Activated effector memory CD4-positive, alpha-beta T cell treated with Interleukin-2 at 50 U/mL for 16 hours (primary cell): ENCODE measurements at regions not wholly inside any gene's neighbourhood (a gene's known extent, or its start where the extent isn't known, plus 50 kb on each side); places are given as distances from the start of the nearest gene placed in this dataset.

Experiments
- DNase-seq: peaks from one replicate; pipeline ENCODE4 v3.0.0-alpha.2; 2020

DNA sequence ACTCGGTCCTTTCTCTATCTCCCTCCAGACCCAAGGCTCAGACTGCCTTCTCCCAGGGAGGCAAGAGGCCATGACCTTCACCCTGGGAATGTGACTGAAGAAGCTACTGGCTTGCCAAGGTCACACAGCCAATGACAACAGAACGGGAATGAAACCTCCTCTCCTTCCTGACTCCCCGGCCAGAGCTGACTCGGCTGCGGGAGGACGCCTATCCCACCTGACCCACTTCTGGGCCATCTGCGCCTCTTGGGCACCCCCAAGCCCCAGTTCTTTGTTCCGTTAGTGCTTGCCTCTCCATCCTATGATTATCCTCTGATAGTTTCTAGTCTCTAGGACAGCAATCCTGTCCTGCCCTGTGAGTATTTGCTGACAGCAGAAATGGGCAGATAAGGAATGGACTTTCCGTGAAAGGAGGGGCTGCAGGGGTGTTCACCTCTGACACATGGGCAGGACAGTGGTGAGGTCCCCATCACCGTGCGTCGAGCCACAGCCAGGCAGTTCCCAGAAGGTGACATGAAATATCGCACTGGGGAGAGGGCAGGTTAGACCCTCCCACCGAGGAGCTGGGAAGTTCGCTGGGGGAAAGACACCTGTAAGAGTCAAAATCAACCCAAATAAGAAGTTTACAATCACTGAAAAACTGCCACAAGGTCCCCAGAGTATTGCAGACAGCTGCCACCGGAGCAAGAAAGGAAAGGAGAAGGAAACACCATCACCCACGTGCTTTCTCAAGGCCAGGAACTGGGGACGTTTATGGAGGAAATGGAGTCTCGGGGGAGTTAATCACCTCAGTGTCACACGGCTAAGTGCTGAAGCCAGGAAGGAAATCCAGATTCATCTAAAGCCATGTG is 63.0 kb downstream of the INSIG1 start:
- DNase-seq = no peak

DNA sequence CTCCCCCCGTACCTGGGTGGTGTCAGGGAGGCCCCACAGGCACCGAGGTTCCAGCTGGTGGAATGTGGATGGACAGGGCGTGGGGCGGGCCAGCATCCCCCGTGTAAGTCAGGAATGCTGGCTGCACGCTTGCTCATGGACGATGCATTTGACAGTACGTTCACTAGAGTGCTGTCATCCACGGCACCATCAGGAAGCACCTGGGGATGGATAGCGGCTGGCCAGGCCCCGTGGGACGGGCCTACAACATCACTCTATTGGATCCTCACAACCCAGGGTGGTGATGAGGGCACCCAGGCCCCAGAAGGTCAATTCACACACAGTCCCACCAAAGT is 63.6 kb downstream of the INSIG1 start:
- no peak for DNase-seq

DNA sequence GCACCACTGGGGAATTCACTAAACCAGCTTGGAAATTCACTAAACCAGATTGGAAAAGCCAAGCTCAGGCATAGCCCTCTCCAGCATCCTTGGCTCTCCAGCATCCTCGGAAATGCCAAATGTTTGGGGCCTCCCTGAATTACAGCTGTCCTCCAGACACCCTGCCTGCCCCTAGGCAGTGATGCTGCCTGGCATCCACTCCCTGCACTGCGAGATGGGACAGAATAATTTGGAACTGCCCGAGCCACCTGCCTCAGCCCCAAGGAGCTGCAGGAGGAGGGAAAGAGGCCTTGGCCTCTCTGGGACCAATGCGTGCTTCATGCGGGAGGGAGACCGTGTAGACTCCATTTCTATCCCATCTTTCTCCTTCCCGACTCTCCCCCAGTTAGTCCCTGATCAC is 64.3 kb downstream of the INSIG1 start:
- DNase-seq = no peak

DNA sequence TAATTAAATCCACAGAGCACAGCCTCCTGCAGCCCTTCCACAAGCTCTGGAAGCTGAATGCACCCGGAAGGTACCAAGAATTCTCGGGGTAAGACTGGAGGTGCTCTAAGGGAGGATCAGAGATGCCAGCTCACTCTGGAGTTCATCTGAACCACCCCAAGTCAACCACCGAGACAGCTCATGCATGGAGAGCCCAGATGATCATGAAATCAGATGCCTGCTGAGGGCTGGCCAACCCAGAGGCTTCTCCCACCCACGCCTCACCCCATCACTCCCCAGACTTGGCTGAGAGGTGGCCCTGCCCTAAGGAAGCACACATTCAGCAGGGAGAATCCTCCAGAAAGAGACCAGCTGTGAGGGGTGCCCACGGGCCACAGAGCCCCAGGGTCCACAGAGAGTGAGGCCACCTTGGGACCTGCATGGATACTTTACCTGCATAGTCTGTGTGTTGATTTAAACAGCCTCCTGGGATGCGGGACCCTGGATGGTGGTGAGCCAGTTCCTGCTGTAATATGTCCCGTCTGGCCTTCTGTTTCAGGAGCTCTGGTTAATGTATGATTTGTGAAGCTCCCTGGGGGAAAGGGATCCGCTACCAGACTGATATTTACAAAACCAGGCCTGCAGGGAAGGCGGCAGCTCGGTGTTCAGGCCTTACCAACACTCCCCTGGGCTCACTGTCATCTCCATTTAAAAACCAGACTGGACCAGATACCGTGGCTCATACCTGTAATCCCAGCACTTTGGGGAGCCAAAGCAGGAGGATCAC is 64.9 kb downstream of the INSIG1 start:
- DNase-seq = no peak

DNA sequence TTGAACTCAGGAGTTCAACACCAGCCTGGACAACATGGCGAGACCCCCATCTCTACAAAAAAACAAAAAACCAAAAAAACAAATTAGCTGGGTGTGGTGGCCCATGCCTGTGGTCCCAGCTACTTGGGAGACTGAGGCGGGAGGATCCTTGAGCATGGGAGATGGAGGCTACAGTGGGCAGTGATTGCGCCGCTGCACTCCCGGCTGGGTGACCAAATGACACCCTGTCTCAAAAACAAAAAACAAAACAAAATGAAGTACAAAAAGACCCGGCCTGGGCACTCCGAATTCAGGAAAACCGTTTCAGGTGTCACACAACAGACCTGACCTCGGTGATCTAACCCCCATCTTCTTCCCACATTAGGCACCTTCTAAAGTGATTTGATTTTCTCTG is 65.5 kb downstream of the INSIG1 start:
- DNase-seq = no peak

DNA sequence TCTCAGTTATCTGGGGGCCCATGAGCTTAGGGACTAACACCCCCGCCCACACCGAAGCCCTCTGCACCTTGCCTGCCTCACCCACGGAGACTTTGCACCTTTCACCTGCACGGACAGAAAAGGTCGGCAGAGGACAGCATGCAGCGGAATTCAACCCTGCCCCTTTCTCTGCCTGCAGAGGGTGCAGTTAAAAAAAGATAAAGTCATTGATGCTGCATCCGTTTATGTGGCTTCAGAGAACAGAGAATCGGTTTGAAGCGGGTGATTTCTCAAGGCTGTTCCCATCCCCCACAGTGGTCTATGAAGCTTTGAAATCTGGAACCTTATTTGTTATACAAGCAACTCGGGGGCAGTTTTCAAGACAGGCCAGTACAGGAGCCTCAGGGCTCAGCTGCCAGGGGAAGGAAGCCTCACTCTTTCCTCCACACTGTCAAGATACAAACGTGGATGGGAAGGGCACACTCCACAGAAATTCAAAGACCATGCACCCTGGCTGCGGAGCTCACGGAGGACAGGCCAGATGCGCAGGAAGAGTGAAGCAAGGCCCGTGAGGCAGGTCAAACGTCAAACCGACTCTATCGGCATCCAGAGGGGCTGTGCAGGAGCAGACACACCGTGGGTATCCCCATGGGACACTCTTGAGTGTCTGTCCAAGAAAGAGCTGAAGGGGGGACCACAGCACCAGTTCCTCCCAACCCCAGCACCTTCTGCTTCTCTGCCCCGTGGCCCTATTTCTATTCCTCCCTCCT is 66.3 kb downstream of the INSIG1 start:
- DNase-seq = no peak

DNA sequence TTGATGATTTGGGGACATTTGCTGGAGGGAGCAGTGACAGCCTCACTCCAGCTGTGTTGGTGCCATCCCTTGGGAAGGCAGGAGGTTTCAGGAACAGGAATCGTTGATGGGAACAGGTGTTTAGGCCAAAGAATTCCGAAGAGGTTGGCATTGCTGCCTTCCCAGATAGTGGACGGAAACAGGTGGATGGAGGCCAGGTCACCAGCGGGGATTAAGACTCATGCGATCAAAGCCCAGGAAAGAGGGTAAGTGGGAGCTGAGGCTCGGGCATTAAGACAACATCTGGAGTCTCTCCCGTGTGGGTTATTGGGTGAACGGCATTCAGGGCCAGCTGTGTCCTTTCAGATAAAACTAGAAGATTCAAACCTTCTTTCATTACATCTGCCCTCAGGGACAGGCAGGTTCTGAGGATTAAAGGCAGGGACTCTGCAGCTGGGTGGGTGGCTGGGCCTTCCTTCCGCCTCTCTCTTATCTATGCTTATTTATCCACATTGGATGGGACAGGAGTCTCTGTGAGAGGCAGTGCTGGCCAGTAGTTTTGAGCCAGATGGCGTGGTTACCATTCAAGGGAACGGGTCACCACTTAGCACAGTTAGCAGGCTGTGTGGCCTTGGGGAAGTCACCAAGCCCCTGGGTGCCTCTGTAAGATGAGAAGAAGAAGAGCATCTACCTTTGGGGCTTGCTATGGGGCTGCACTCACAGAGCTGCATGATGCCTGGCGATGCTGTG is 67.6 kb downstream of the INSIG1 start:
- no peak for DNase-seq

DNA sequence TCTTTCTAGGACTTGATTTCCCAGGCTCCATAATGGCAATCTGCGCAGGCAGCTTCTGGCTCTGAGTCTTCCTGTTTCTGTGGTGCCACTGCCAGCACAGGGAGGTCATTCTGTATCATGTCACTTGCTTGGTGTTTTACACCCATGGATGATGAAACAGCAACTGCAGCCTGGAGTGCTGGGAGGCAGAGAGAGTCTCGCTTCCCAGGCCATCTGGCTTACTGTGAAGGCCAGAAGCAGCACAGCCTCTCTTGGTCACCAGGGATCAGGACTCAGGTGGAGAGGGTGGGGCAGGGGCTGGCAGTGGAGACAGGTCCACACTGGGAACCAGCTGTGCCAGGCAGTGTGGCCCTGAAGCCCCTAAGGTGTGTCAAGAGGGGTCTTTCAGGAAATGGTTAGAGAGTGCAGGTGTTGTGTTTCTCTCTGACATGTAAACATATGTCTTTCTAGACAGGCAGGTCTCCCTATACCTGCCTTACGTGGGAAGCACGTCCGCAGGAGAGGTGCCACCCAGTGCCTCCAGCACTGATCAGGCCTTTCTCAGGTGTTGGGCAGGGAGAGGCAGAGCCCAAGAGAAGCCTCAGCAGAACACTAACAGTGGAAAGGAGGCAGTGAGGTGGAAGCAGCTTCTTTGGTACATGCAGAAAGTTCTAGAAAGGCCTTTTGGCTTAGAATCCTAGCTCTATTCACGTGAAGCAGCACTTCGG is 71.4 kb downstream of the INSIG1 start:
- DNase-seq = no peak

DNA sequence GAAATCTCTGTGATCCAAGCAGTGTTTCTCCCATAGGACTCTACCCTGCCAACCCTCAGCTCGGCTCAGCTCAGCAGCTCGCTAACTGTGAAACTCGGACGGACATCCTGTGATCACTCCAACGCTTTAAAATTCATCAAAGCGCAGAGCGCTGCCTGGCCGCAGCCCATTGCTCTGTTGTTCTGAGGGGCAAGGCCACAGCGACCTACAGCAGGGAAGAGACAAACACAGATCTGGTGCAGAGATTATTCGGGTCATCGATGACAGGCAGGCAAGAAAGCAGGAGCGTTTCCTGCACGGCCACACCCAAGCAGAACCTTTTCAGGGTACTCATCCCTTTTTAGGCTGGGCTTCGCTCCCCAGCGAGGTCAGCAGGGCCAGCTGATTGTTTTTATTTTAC is 72.1 kb downstream of the INSIG1 start:
- no peak for DNase-seq

DNA sequence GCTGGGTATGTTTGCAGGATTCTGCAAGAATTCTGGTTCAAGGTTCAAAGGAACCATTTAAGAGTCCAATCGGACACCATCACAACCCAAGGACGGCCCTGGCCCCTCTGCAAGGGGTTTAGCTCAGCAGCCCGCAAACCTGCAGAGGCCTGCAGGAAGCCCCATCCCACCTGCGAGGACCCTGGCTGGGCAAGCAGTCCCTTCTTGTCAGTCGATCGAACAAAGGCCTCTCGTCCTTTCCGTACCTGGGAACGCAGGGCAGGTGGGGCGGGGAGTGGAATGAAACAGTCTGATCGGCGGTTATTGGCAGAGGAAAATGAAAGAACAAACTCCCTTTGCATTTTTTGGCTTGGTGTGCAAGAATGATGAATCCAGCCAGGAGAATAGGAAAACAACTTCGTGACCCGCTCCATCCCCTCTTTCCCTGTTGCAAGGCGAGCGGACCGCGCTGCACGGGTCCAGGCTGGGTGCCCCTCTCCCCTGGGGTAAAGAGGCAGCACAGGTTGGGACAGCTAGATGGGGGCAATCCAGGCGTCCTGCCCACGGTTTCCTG is 73.7 kb downstream of the INSIG1 start:
- no peak for DNase-seq

DNA sequence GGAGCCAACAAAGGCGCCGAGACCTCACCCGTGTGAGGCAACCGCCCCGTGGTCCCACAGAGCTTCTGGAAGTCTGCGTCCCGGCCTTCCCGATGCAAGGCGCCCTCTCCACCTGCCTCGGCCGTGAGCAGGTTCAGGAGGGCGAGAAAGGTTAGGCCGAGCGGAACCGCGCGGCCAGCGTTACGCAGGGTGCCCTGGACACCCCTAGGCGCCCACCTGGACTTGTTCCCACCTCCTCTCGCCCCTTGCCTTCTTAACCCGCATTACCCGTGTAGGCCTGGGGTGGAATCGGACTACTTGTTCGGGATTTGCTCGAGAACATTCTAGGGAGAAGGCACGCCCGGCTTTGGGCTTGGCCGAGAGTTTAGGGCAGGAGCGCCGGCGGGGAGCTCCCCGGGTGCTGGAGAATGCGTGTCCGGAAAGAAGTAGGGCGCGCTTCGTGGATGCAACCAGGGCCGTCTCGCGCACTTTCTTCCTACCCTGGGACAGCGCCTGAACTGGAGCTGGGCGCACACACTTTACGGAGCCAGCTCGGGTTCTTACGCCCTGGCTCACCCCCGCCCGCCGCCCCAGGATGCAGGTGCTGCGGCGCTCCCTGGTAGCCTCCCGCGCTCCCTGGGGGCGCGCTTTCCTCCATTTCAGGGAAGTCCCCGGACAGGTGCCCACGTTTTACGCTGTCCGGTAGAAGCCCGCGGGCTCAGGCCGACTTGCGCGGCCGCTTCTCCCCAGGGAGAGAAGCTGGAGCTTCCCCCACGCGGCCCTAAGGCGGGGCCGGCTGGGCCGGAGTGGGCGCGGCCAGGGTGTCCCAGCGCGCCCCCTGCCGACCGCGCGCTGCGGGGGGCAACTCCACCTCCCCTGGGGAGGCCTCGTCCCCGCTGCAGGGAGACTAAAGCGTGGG is 74.5 kb downstream of the INSIG1 start:
- DNase-seq = no peak

DNA sequence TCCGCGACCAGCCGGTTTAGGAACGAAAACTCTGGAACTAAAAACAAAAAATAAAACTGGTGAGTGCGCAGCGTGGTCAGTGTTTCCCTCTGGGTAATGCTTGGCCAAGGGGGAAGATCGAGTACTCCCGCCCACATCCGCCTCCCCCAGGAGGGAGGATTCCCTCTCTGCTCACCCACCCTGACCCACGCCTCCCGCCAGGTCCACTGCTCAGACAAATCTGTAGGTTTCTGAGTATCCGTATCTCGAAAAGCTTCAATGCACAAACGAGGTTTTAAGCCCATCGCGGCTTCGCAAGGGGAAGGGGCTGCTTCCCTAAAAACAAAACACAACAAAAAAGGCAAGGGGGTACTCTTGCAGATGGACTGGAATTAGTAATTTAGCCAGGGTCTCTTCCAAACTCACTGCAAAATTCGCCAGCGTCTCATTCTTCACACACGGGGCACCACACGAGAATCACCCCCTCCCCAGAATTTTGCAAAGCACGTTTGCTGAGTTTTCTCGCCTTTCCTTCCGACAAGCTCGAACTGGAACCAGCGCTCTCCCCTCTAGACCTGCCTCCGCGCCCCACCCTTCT is 75.2 kb downstream of the INSIG1 start:
- no peak for DNase-seq

DNA sequence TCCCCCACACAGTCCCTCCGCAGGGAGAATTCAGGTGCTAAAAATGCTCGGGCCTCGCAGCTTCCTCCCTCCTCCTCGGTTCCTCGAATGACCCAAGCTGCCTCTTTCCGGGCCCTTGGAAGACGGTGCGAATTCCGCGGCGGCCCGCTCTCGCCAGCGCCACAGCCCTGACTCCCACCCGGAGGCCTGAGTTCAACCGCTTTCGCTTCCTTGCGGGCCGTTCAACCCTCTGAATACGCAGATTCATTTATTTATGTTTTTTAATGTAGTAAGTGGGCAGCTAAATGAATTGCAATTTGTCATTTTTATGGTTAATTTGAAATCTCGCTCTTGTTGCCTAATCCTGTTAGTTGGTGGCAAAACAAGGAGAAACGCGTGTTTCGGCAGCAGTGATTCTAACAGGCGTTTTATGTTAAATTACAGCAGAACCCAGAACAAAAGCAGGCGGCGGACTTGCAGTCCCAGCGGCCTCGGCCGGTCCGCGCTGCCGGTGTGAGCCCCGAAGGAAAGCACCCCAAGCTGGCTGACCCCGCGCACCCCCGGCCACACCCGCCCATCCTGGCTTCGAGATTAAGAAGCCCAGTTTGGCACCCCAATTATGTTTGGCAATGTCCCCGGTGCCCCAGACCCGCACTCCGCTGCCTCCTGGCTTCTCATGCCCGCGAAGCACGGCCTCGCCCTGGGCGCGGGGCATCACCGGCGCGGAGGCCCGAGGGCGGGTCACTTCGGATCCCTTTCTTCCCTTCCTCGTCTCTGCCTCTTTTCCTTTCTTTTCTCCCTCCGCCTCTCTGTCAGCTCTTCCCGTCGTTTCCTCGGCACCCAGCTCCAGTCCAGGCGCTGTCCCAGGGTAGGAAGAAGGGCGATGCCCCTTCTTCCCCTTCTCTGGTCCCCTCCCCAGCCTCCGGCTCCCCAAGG is 75.9 kb downstream of the INSIG1 start:
- DNase-seq = no peak

DNA sequence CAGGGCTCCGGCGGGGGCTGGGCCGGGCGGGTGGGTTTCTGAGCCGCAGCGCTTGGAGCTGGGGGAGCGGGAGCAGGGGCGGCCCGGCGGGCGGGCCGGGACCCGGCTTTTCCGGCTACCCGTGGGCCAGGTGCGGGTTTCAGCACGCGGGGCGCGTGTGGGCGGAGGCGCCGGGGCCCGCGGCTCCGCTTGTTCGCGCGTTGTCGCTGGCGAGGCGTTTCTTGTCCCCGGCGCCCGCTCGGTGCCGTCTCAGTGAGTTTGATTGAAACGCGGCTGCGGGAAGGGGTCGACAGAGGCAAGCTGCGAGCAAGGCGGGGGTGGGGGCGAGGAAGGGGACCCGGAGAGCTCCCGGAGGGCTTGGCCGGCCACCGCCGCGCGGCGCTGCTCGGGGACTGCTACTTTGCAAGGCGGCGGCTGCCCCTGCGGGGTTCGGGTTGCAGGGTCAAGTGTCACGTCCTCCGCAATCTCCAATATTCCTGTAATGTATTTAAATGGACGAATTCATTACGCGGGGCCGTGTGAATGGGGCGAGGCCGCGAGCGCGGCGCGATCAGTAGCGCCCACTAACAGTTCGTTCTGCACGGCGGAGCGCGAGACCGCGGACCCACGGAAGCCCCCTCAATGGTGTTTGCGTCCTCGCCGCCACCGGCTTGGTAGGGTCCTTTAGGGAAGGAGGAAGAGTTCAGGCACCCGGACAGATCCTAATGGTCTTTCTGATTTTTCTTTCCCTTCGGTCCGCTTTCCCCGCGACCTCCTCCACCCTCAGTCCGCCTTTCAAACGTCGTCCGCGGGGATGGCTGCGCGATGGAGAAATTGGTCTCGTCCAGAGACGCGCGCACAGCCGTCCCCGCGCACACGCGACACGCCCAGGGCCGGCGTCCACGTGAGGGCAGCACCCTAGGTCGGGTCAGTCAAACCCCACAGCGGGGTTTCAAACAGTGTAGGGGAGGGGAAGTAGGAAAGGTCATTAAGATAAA is 76.9 kb downstream of the INSIG1 start:
- no peak for DNase-seq

DNA sequence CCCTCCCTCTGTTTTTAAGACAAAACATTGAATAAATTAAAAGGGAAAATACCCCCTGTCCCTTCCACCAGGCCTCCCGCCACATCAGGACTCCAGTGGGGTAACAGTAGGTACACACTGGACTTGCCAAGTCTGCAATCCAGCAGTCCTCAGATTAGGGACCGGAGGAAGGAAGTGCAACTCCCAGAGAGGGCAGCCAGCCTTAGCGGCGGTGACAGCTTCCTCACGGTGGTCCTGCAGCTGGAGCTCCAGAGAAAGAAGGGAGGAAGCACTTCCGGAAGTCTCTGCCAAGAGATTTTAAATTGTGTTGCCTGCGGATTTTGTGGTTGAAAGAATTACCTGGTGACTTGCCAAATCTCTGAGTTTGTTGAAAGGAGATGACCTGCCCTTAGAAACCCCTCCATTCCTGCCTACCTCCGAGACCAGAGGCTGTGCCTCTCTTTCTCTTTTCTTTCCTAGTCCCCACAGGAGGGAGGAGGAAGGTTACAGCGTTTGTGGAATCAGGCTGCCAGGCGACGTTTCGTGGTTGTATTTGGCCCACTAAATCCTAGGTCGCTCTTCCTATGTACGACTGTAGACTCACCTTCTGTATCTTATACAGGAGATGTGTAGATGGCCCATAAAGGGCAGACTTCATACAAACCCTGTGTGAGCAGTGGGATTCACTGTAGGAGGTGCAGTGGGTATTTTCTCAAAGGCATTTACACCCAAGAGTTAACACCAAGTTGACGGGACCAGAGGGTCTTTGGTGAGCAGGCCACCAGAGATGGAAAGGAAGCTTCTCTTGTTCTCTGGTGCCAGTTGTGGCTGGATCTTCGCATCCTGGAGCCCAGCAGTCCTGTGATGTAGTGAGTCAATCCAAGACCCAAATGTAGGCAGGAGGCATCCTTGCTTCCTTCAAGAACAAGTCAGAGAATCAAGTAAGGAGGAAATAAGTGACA is 77.9 kb downstream of the INSIG1 start:
- no peak for DNase-seq

DNA sequence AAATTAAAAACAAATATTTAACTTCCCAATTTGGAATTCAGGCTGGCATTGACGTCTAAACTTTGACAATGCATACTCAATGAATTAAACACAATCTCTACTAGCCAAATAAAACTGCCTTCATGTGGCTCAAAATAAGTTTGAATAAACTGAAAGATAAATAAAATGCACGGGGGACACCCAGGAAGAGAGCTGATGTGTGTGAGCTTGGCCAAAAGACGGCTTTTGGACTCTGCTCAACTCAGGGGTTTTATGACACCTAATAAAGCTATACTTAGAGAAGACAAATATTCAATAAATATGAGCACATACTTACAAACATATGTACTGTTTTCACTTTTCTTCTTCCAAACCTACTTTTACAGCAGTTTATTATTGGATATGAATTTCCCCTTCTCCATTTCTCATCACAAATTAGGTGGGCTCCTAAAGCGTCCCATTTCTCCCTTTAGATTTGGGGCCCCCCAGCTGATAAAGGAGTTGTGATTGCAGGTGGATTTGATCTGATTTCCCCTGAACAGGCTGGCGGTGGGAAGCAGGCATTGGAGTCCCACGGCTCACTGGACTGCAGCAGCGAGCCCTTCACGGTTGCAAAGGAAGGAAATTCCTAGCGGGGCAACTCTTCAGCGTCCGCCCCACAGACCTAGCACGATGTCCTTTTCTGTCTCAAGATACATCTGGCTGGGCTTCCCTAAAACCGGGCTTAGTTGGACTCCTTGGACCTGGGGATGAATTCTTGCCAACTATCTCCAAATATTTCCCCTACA is 79.6 kb downstream of the INSIG1 start:
- no peak for DNase-seq
